B cell (primary cell): ENCODE measurements at regions not wholly inside any gene's neighbourhood (a gene's known extent, or its start where the extent isn't known, plus 50 kb on each side); places are given as distances from the start of the nearest gene placed in this dataset.

ENCODE experiments used
- ATAC-seq: fragments of 200-7000 bp; cut with Tn5 transposase; one replicate; pipeline ENCODE4 v1.10.0; 2021; ENCODE audit warnings: low read depth, mild to moderate bottlenecking, moderate number of reproducible peaks, moderate library complexity
- CTCF ChIA-PET: fragments of 350-600 bp; sonication (Branson Sonifier 250); formaldehyde crosslinking; loops from one replicate; lab custom pipeline; 2021; ENCODE audit warnings: antibody characterized with exemption, inconsistent platforms; lab: Charles Lee
- POLR2A ChIA-PET: fragments of 350-600 bp; sonication (Branson Sonifier 250); formaldehyde crosslinking; loops from one replicate; lab custom pipeline; 2021; ENCODE audit warnings: antibody characterized with exemption; lab: Charles Lee
- DNase-seq: peaks from one replicate; pipeline ENCODE4 v3.0.0; 2013
- H2AFZ ChIP-seq: 2 replicates; pipeline ENCODE4 v1.6.1; 2012; ENCODE audit warnings: mild to moderate bottlenecking, low read depth, low read length; ENCODE audit not compliant: insufficient read depth, poor library complexity, severe bottlenecking
- H3K27ac ChIP-seq, 2 donors: 1 replicate in 1 of 2; 2 replicates in 1 of 2; pipeline ENCODE4 v1.5.1; 2012 to 2013; ENCODE audit warnings: low read length in 2 of 2, mild to moderate bottlenecking in 2 of 2, moderate library complexity in 1 of 2
- H3K27me3 ChIP-seq, 4 experiments: fragments of 200-600 bp in 1 of 4; sonication (generic) in 1 of 4; replicated peaks in 1 of 4; 1 replicate in 2 of 4; 2 replicates in 2 of 4; pipeline versions ENCODE4 v1.6.1 to v1.7.0; 2013 to 2016; ENCODE audit warnings: low read length in 3 of 4, mild to moderate bottlenecking in 2 of 4, mixed read lengths in 1 of 4, moderate library complexity in 1 of 4; ENCODE audit not compliant: insufficient read depth in 4 of 4, control insufficient read depth in 3 of 4; ENCODE audit errors: control extremely low read depth in 1 of 4
- H3K36me3 ChIP-seq, 2 experiments: replicated peaks in 1 of 2; 1 replicate in 1 of 2; 2 replicates in 1 of 2; pipeline versions ENCODE4 v1.6.1 to v1.7.1; 2013; ENCODE audit warnings: low read length in 1 of 2; ENCODE audit not compliant: insufficient read depth in 2 of 2, control insufficient read depth in 1 of 2; ENCODE audit errors: control extremely low read depth in 1 of 2, extremely low read depth in 1 of 2
- H3K4me1 ChIP-seq, 2 donors: fragments of 200-600 bp in 1 of 2; sonication (generic) in 1 of 2; 1 replicate in 1 of 2; 2 replicates in 1 of 2; pipeline versions ENCODE4 v1.5.1 to v1.6.1; 2013 to 2017; ENCODE audit warnings: low read length in 2 of 2; ENCODE audit not compliant: control insufficient read depth in 2 of 2, insufficient read depth in 2 of 2
- H3K4me2 ChIP-seq: replicated peaks from 2 replicates; pipeline ENCODE3; 2012; ENCODE audit warnings: mild to moderate bottlenecking, low read depth, low read length; ENCODE audit not compliant: poor library complexity, severe bottlenecking
- H3K4me3 ChIP-seq, 5 experiments: fragments of 200-600 bp in 1 of 5; sonication (generic) in 1 of 5; 1 replicate in 3 of 5; 2 replicates in 2 of 5; pipeline versions ENCODE4 v1.5.1 to v1.7.0; 2011 to 2016; ENCODE audit warnings: low read length in 4 of 5, mild to moderate bottlenecking in 4 of 5, low read depth in 2 of 5, control low read depth in 1 of 5, moderate library complexity in 1 of 5; ENCODE audit not compliant: insufficient read depth in 1 of 5; ENCODE audit errors: control extremely low read depth in 1 of 5, extremely low read depth in 1 of 5
- H3K79me2 ChIP-seq: fragments of 200-600 bp; sonication (generic); one replicate; pipeline ENCODE4 v1.6.0; 2016; ENCODE audit warnings: low read length; ENCODE audit not compliant: control insufficient read depth, insufficient read depth
- H3K9ac ChIP-seq: fragments of 200-600 bp; sonication (generic); 2 replicates; pipeline ENCODE4 v1.6.1; 2017; ENCODE audit warnings: mild to moderate bottlenecking, low read length, moderate library complexity
- H3K9me3 ChIP-seq, 3 donors: one replicate each; pipeline versions ENCODE4 v1.6.1 to v1.7.1; 2013; ENCODE audit warnings: low read length in 2 of 3; ENCODE audit not compliant: control insufficient read depth in 2 of 3, insufficient read depth in 1 of 3; ENCODE audit errors: control extremely low read depth in 1 of 3
- H4K20me1 ChIP-seq: 2 replicates; pipeline ENCODE4 v1.6.0; 2012; ENCODE audit warnings: mild to moderate bottlenecking, low read length; ENCODE audit not compliant: insufficient read depth, control insufficient read depth, poor library complexity, severe bottlenecking
- H3K27ac Mint-ChIP-seq: one replicate; pipeline ENCODE4 v1.8.0; 2021; ENCODE audit warnings: mixed read lengths
- H3K27me3 Mint-ChIP-seq: one replicate; pipeline ENCODE4 v1.8.0; 2021; ENCODE audit warnings: mixed read lengths
- H3K4me1 Mint-ChIP-seq: one replicate; pipeline ENCODE4 v1.8.0; 2021; ENCODE audit warnings: mixed read lengths
- H3K4me3 Mint-ChIP-seq: one replicate; pipeline ENCODE4 v1.8.0; 2021; ENCODE audit warnings: mixed read lengths
- H3K9me3 Mint-ChIP-seq: one replicate; pipeline ENCODE4 v1.8.0; 2022; ENCODE audit warnings: mixed read lengths; ENCODE audit not compliant: insufficient read depth
- EZH2 ChIP-seq: IDR thresholded peaks from 2 replicates; pipeline ENCODE4 v1.6.1; 2012; ENCODE audit warnings: borderline replicate concordance, low read depth, mild to moderate bottlenecking, moderate library complexity, low read length; ENCODE audit not compliant: insufficient read depth, poor library complexity, severe bottlenecking
- WGBS: methylation state at CpG from one replicate; pipeline ENCODE4 v1.1.5; 2013; ENCODE audit warnings: missing lambda C conversion rate; ENCODE audit not compliant: insufficient coverage; 5-methylcytosine and 5-hydroxymethylcytosine counted together
- intact Hi-C: fragments of 100-400 bp; cut with micrococcal nuclease; formaldehyde crosslinking; loops from one replicate; pipeline ENCODE4 v1.10.0; 2022
- TF ChIP-seq, protein P1 (sequence below): fragments of 200-600 bp; IDR thresholded peaks from one replicate; pipeline ENCODE4 v1.8.0; 2022; ENCODE audit warnings: antibody characterized with exemption, mild to moderate bottlenecking

GRCh38 chr13:63005625-63006024, 1590.0 kb upstream of the PCDH20 start:
- no peak for TF ChIP-seq EZH2
- TF ChIP-seq, protein P1, sequence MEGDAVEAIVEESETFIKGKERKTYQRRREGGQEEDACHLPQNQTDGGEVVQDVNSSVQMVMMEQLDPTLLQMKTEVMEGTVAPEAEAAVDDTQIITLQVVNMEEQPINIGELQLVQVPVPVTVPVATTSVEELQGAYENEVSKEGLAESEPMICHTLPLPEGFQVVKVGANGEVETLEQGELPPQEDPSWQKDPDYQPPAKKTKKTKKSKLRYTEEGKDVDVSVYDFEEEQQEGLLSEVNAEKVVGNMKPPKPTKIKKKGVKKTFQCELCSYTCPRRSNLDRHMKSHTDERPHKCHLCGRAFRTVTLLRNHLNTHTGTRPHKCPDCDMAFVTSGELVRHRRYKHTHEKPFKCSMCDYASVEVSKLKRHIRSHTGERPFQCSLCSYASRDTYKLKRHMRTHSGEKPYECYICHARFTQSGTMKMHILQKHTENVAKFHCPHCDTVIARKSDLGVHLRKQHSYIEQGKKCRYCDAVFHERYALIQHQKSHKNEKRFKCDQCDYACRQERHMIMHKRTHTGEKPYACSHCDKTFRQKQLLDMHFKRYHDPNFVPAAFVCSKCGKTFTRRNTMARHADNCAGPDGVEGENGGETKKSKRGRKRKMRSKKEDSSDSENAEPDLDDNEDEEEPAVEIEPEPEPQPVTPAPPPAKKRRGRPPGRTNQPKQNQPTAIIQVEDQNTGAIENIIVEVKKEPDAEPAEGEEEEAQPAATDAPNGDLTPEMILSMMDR: no peak
- no peaks in the 10 kb centered on the region for H3K27me3 Mint-ChIP-seq
- no peaks in the 10 kb centered on the region for H3K79me2 ChIP-seq
- no peaks in the 10 kb centered on the region for H3K27me3 ChIP-seq
- no peak for DNase-seq
- H4K20me1 ChIP-seq: no peaks in the 10 kb centered on the region
- H3K4me2 ChIP-seq: no peak overlapping the region
- ChIA-PET POLR2A (no interaction called here), CTCF (no interaction called here)
- no peaks in the 10 kb centered on the region for H3K4me1 ChIP-seq
- no peak for ATAC-seq
- no peak overlapping the region for H3K4me3 Mint-ChIP-seq
- peaks cover 17% of the 10 kb centered on the region for H3K9me3 Mint-ChIP-seq
- no peak overlapping the region for H3K4me3 ChIP-seq
- H2AFZ ChIP-seq: no peak overlapping the region
- no peaks in the 10 kb centered on the region for H3K36me3 ChIP-seq
- H3K27ac Mint-ChIP-seq: no peak overlapping the region
- peaks cover 0 to 18% (median 17%) of the 10 kb centered on the region in 3 donors for H3K9me3 ChIP-seq
- no peak overlapping the region for H3K27ac ChIP-seq
- H3K9ac ChIP-seq: no peak overlapping the region
- H3K4me1 Mint-ChIP-seq: no peaks in the 10 kb centered on the region
- intact Hi-C loops: no loop called here

DNA sequence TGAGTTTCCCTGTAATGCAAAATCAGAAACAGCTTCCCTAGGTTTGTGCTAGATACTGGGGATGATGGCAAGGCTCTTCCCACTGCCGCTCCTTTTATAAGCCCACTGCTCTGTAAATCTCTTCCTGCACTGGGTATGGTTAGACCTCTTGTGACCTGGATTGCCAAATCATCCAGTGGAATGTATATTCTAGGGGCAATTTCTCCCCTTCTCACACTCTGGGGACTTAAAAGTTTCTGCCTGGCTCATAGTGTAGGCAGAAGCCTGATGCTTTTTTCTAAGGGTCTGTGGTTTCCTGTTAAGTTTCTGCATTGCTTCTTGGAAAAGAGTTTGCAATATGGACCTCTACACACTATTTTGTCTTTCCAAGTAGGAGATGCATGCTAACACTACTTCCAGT, 1582.0 kb upstream of the PCDH20 start:
- H3K36me3 ChIP-seq: no peaks in the 10 kb centered on the region
- DNase-seq (no peak), ATAC-seq (no peak)
- no peak overlapping the region for H3K27ac ChIP-seq
- H3K27me3 ChIP-seq: no peaks in the 10 kb centered on the region
- ChIA-PET CTCF (no interaction called here), POLR2A (no interaction called here)
- peaks cover 0 to 10% (median 3%) of the 10 kb centered on the region in 3 donors for H3K9me3 ChIP-seq
- intact Hi-C loops: no loop called here
- no CpG with 5 or more reads among the region's 1 CpG for WGBS
- H3K79me2 ChIP-seq: no peaks in the 10 kb centered on the region
- no peak overlapping the region for H3K9ac ChIP-seq
- no peak overlapping the region for H3K27ac Mint-ChIP-seq
- H3K4me1 Mint-ChIP-seq: no peaks in the 10 kb centered on the region
- H3K9me3 Mint-ChIP-seq: peaks cover 9% of the 10 kb centered on the region
- H3K4me1 ChIP-seq: no peaks in the 10 kb centered on the region
- no peak overlapping the region for H3K4me2 ChIP-seq
- TF ChIP-seq EZH2: no peak
- H3K4me3 ChIP-seq: no peak overlapping the region
- H3K27me3 Mint-ChIP-seq: no peaks in the 10 kb centered on the region
- H2AFZ ChIP-seq: no peak overlapping the region
- no peaks in the 10 kb centered on the region for H4K20me1 ChIP-seq
- H3K4me3 Mint-ChIP-seq: no peak overlapping the region
